BLaER1 (cell line): ENCODE measurements at regions not wholly inside any gene's neighbourhood (a gene's known extent, or its start where the extent isn't known, plus 50 kb on each side); places are given as distances from the start of the nearest gene placed in this dataset.

Source experiments
- H3K27ac ChIP-seq: shearing (Covaris generic); formaldehyde crosslinking; 2 replicates; pipeline ENCODE4 v1.8.1; 2022
- H3K27me3 ChIP-seq: shearing (Covaris generic); formaldehyde crosslinking; 2 replicates; pipeline ENCODE4 v1.8.1; 2022
- H3K36me3 ChIP-seq: shearing (Covaris generic); formaldehyde crosslinking; 2 replicates; pipeline ENCODE4 v1.8.1; 2022
- H3K4me1 ChIP-seq: shearing (Covaris generic); formaldehyde crosslinking; 2 replicates; pipeline ENCODE4 v1.8.1; 2022
- H3K4me2 ChIP-seq: shearing (Covaris generic); formaldehyde crosslinking; 2 replicates; pipeline ENCODE4 v1.8.1; 2022
- H3K4me3 ChIP-seq: shearing (Covaris generic); formaldehyde crosslinking; 2 replicates; pipeline ENCODE4 v1.8.1; 2022
- H3K9ac ChIP-seq: shearing (Covaris generic); formaldehyde crosslinking; 2 replicates; pipeline ENCODE4 v1.8.1; 2022
- H3K9me3 ChIP-seq: shearing (Covaris generic); formaldehyde crosslinking; 2 replicates; pipeline ENCODE4 v1.8.1; 2022
- H4K20me1 ChIP-seq: shearing (Covaris generic); formaldehyde crosslinking; 2 replicates; pipeline ENCODE4 v1.8.1; 2022
- Cebpa-rat ChIP-seq: shearing (Covaris generic); IDR thresholded peaks from 2 replicates; pipeline ENCODE4 v1.8.1; 2022

DNA sequence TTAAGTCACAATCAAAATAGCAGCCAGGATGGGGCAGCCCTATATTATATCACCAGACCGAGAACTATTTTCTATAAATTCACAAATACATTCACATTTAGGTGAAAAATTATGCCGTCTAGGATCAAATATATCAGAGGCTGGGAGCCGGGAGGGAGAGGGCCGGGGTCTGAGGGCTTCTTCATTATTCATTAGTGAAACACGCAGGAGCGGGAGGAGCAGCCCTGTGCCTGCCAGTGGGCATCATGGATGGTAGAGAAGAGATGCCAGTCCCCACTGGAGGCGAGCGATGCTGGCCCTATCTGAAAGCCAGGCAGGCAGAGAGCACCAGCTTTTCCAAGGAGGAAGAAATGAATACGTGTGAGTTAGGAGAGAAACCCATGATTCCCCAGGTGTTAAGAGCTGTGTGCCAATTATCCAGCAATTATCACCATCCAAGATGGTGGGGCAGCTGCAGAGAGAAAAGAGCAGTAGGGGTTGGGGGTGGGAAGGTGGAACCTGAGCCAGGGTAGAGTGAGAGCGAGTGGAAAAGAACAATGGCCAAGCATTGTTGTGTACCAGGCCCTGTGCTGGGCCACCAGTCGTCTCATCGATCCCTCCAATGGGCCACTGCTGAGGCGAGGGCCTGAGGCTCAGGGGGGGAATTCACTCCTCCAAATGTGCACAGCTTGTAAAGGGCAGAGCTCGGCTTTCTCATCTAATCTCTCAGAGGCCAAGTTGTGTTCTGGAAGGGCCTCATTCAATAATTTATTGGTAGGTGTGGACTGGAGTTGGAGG is 261.3 kb upstream of the TLE3 start:
- Histone ChIP-seq H3K27me3 (no peaks in the 10 kb centered on the region), H3K4me3 (no peak overlapping the region), H3K9ac (no peak overlapping the region), H3K4me2 (no peak overlapping the region), H4K20me1 (no peaks in the 10 kb centered on the region), H3K27ac (no peak overlapping the region), H3K4me1 (peaks cover 15% of the 10 kb centered on the region), H3K36me3 (no peaks in the 10 kb centered on the region), H3K9me3 (no peaks in the 10 kb centered on the region)
- TF ChIP-seq Cebpa-rat = no peak

DNA sequence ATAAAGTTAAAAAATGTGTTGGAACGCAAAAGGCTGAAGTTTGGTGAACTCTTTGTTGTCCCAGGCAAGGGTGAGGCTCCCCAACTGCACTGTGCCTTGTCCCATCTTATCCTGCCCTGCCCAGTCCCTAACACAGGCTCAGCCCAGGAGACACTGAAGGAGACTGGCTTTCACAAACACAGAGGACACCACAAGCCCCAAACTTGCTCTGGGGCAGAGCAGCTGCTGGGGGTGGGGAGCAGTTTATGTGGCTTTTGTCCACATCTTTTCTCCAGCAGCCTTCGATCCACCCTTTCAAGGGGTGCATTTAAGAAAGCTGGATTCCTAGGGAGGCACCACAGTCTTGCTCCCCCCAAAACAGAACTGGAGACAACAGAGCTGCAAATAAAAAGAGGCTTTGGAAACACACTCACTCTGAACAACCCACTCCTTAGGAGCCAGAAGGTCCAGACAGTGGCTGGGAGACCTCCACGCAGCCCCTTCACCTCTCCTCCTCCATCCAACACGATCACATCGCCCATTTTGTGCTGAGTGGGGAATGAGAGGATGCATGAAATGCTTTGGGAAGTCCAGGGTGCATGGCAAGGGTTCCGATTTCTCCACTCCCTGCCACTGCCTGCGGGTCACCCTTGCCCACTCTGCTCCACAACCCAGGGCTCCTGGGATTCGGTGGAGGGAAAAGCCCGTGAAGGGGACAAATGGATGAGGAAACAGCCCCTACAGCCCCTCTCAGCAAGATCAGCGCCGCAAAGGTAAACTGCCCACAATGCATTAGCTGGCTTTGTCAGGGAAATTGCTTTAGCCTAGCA is 260.5 kb upstream of the TLE3 start:
- TF ChIP-seq Cebpa-rat = no peak

DNA sequence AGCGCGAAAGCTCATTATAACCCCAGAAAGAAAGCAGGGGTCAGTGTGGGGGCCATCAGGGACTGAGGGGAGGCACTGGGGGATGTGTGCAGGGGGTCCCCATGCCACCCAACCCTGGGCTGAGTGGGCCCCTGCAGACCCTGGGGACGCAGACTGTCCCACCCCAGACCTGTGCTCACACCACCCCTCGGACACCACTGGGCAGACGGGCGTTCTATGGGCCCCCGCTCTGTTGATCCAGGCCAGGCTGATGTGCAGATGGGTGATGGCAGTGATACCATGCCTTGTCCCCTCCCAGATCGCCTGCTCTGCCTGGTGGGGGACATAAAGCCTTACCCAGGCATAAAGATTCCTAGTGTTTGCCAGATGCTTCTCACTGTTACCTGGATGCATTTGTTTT is 259.7 kb upstream of the TLE3 start:
- peaks cover 15% of the 10 kb centered on the region for H3K4me1 ChIP-seq
- TF ChIP-seq Cebpa-rat = no peak
- no peaks in the 10 kb centered on the region for H3K36me3 ChIP-seq
- no peaks in the 10 kb centered on the region for H4K20me1 ChIP-seq
- H3K4me3 ChIP-seq = no peak overlapping the region
- H3K9me3 ChIP-seq = no peaks in the 10 kb centered on the region
- no peaks in the 10 kb centered on the region for H3K27me3 ChIP-seq
- no peak overlapping the region for H3K27ac ChIP-seq
- H3K4me2 ChIP-seq = no peak overlapping the region
- H3K9ac ChIP-seq = no peak overlapping the region

More for the DNA sequence above, 260.5 kb upstream of the TLE3 start:
- no peaks in the 10 kb centered on the region for H4K20me1 ChIP-seq
- H3K27me3 ChIP-seq = no peaks in the 10 kb centered on the region
- peaks cover 15% of the 10 kb centered on the region for H3K4me1 ChIP-seq
- no peak overlapping the region for H3K9ac ChIP-seq
- no peaks in the 10 kb centered on the region for H3K36me3 ChIP-seq
- no peak overlapping the region for H3K4me2 ChIP-seq
- no peak overlapping the region for H3K27ac ChIP-seq
- H3K4me3 ChIP-seq = no peak overlapping the region
- H3K9me3 ChIP-seq = no peaks in the 10 kb centered on the region

DNA sequence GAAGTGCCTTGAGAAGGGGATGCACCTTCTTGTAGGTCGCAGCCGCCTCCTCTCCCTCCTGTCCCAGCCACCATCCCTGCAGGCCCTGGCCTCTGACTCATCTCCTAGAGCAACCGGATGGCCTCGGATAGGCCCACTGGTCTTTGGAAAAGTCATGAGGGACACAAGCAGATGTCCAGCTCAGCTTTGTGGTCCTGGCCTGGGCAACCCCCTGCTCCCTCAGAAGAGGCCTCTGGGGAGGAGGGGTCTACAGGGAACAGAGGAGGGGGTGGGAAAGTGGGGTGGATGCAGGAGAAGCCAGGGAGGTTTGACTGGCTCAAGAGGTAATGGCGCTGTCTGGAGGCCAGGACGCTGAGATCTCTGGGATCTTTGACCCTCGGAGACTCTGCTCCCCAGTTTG is 259.2 kb upstream of the TLE3 start:
- Histone ChIP-seq H3K4me1 (peaks cover 15% of the 10 kb centered on the region), H3K36me3 (no peaks in the 10 kb centered on the region), H3K4me3 (no peak overlapping the region), H3K4me2 (no peak overlapping the region), H3K27me3 (no peaks in the 10 kb centered on the region), H3K9ac (no peak overlapping the region), H3K27ac (no peak overlapping the region), H3K9me3 (no peaks in the 10 kb centered on the region), H4K20me1 (no peaks in the 10 kb centered on the region)
- TF ChIP-seq Cebpa-rat = no peak

DNA sequence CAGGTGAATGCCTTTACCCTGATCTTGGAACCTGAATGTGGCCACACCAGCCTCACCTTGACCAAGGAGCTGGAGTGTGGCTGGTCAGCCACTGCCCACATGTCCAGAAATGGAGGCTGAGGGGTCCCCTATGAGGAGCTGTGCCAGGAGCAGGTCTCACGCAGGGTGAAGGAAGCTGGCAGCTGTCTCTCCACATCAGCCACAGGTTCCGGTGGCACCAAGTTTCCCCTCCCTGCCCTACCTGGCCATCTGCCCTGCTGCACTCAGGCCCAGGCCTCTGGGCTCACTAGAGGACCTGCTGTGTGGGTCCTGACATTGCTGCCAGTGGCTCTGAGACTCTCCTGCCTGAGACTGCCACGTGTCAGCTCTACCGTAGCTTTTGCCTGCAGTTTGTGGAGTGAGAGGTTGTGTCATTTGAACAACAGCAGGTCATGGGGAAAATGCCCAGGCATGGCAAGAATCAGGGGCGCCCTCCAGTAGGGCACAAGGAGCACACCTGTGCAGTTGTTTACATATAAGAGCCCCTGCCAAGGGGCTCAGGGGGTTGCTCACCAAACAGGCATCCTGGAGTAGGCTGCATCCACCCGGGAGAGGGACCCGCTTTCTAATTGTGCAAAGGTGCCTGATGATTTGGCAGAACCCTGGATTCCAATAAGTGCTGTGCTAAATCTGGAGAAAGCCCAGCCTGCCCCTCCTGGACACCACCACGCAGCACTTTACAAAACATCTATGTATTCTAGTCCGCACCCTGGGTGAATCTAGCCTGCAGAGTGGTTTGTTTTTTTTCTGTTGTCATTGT is 258.5 kb upstream of the TLE3 start:
- Histone ChIP-seq H3K4me2 (no peak overlapping the region), H3K27me3 (no peaks in the 10 kb centered on the region), H3K27ac (no peak overlapping the region), H3K4me1 (peaks cover 14% of the 10 kb centered on the region), H3K36me3 (no peaks in the 10 kb centered on the region), H3K4me3 (no peak overlapping the region), H4K20me1 (no peaks in the 10 kb centered on the region), H3K9me3 (no peaks in the 10 kb centered on the region), H3K9ac (no peak overlapping the region)
- TF ChIP-seq Cebpa-rat = no peak

DNA sequence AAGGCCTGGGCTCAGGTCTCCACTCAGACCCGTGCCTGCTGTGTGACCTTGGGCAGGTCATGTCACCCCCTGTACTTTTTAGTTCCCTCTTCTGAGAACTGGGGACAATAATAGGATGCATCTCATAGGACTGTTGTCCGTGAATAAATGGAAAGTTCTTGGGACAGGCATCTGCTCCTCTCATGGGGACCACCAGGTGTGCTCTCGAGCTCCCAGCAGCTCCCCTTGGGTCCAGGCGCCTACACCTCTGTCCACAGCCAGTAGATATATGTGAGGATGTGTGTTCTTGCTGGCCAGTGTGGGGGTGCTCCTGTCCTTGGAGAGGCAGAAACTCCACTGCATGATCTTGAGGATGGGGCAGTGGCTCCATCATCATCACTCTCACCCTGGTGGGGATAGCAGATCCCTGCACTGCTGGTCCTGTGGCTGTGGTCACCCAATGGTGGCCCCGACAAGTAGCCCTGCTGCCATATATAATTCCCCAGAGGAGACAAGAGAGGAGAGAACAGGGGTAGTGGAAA is 257.6 kb upstream of the TLE3 start:
- Histone ChIP-seq H3K36me3 (no peaks in the 10 kb centered on the region), H3K9me3 (no peaks in the 10 kb centered on the region), H4K20me1 (no peaks in the 10 kb centered on the region), H3K27ac (no peak overlapping the region), H3K9ac (no peak overlapping the region), H3K27me3 (no peaks in the 10 kb centered on the region), H3K4me1 (peaks cover 5% of the 10 kb centered on the region), H3K4me3 (no peak overlapping the region), H3K4me2 (no peak overlapping the region)
- no peak for TF ChIP-seq Cebpa-rat

DNA sequence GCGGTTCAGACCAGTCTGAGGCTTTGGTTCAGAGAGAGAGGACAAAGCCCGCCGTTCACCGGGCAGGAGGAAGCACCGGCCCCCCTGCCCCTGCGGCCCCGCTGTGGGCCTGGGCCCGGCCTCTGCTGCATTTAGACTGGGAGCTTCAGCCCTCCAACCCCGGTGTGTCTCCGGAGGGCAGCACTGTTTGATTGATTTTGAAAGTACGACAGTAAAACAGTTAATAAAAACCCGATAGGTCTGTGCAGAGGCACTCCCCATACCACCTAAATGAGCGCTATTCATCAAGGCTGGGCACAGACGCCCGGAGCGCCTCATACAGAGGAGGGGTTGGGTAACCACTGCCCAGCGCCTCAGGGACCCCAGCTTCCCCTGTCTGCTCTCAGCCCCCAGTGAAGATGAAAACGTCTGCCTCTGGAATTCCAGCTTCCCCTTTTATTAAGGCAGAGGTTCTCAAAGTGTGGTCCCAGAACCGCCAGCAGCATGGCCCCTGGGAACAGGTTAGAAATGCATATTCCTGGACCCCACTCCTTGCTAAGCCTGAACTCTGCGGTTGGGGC is 256.7 kb upstream of the TLE3 start:
- Histone ChIP-seq H3K27me3 (no peaks in the 10 kb centered on the region), H3K4me2 (no peak overlapping the region), H3K9ac (no peak overlapping the region), H3K36me3 (no peaks in the 10 kb centered on the region), H3K9me3 (no peaks in the 10 kb centered on the region), H4K20me1 (no peaks in the 10 kb centered on the region), H3K4me3 (no peak overlapping the region), H3K4me1 (peaks cover 5% of the 10 kb centered on the region), H3K27ac (no peak overlapping the region)
- no peak for TF ChIP-seq Cebpa-rat

DNA sequence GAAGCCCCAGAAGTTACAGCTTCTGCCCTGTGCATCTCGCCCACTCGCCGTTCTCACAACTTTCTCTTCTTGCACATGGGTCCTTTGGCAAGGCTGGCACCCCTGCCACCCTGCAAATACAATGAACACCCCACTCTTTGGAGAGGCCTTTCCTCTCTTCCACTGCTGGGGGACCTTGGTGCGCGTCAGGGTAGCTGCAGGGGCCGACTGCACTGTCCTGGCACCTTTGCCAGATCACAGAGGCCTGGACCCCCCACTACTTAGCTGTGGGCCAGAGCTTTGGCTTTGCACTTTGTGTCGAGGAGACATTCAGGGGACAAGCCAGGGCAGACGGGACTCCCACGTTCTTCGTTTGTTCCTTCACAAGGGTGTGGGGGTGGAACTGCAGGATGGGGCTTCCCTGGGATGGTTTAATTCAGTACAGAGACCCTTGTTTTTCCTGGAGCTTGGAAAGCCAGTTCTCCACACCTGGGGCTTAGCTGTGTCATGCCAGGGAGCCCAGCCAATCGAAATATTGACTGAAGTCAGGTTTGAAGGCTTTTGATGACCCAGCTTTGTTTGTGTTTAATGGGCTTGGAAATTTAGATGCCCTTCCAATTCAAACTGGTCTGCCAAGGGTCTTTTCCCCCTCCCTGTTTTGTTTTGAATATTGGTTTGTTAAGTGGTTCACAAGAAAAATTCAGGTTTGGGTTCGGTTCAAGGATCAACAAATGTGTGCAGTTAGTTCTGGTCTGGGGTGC is 256.1 kb upstream of the TLE3 start:
- no peak overlapping the region for H3K9ac ChIP-seq
- no peaks in the 10 kb centered on the region for H3K36me3 ChIP-seq
- H3K4me2 ChIP-seq = no peak overlapping the region
- H3K4me3 ChIP-seq = no peak overlapping the region
- no peaks in the 10 kb centered on the region for H4K20me1 ChIP-seq
- TF ChIP-seq Cebpa-rat = no peak
- H3K4me1 ChIP-seq = peaks cover 11% of the 10 kb centered on the region
- no peak overlapping the region for H3K27ac ChIP-seq
- H3K9me3 ChIP-seq = no peaks in the 10 kb centered on the region
- H3K27me3 ChIP-seq = peaks cover 4% of the 10 kb centered on the region; the same call in 1 of the 2 replicates
